ENCODE measurements at regions not wholly inside any gene's neighbourhood (a gene's known extent, or its start where the extent isn't known, plus 50 kb on each side); places are given as distances from the start of the nearest gene placed in this dataset.

DNA sequence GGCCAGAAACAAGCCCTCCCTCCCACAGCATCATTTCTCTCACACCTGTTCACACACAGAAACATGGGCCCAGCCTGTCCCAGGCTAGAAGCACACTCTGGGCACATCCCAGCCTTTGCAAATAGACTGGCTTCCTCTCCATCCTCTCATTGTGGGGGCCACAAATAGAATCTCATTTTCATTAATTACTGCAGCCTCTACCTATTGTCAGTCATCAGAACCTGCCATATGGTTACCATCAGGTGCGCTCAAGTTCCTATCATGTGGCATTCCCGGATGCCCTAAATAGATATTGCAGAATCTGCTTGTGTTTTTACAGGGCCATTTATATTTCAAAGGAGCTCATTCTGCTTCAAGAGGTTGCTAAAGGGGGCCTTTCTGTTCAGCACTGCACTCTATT, 460.7 kb downstream of the BCL11A start:
- TF ChIP-seq, protein P1, sequence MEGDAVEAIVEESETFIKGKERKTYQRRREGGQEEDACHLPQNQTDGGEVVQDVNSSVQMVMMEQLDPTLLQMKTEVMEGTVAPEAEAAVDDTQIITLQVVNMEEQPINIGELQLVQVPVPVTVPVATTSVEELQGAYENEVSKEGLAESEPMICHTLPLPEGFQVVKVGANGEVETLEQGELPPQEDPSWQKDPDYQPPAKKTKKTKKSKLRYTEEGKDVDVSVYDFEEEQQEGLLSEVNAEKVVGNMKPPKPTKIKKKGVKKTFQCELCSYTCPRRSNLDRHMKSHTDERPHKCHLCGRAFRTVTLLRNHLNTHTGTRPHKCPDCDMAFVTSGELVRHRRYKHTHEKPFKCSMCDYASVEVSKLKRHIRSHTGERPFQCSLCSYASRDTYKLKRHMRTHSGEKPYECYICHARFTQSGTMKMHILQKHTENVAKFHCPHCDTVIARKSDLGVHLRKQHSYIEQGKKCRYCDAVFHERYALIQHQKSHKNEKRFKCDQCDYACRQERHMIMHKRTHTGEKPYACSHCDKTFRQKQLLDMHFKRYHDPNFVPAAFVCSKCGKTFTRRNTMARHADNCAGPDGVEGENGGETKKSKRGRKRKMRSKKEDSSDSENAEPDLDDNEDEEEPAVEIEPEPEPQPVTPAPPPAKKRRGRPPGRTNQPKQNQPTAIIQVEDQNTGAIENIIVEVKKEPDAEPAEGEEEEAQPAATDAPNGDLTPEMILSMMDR (IDR thresholded peaks at IDR 0.05; ENCODE audit: low read length) = no peak
- TF ChIP-seq EZH2 (optimal IDR thresholded peaks at IDR 0.05; ENCODE audit: low read depth, low read length) = no peak

Data from MM.1S (cell line).